HG02623 (cell line): ENCODE measurements at regions not wholly inside any gene's neighbourhood (a gene's known extent, or its start where the extent isn't known, plus 50 kb on each side); places are given as distances from the start of the nearest gene placed in this dataset.

ENCODE experiments used
- ATAC-seq: cut with Tn5 transposase; IDR thresholded peaks from one replicate; pipeline ENCODE4 v1.9.1; 2021; ENCODE audit warnings: moderate library complexity; ENCODE audit not compliant: unreplicated experiment

DNA sequence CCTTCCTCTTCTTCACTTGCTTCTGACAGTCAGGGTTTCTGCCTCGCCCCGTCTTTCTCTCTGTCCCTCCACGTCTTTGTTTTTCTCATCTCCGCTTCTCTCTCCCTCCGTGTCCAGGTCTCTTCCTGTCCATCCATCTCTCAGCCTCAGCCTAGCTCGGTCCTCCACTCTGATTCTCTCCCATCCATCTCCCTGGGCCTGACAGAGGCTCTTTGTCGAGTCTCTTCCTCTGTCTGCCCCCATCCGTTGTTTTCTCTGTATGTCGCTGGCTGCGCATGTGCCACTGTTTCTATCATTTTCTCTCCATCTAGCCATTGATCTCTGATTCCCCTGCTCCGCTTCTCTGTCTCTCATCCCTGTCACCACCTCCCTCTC lies 328.9 kb upstream of the TBX3 start:
- no peak for ATAC-seq

DNA sequence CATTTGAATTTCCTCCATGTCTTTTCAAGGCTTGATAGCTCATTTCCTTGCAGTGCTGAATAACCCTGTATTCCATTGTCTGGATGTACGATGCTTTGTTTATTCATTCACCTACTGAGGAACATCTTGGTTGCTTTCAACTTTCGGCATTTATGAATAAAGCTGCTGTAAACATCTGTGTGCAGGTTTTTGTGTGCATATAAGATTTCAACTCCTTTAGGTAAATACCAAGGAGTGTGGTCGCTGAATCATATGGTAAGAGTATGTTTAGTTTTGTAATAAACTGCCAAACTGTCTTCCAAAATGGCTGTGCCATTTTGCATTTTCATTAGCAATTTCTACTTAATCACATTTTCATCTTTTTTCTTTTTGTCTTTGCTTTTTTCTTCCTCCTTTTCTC lies 327.7 kb upstream of the TBX3 start:
- ATAC-seq: no peak

DNA sequence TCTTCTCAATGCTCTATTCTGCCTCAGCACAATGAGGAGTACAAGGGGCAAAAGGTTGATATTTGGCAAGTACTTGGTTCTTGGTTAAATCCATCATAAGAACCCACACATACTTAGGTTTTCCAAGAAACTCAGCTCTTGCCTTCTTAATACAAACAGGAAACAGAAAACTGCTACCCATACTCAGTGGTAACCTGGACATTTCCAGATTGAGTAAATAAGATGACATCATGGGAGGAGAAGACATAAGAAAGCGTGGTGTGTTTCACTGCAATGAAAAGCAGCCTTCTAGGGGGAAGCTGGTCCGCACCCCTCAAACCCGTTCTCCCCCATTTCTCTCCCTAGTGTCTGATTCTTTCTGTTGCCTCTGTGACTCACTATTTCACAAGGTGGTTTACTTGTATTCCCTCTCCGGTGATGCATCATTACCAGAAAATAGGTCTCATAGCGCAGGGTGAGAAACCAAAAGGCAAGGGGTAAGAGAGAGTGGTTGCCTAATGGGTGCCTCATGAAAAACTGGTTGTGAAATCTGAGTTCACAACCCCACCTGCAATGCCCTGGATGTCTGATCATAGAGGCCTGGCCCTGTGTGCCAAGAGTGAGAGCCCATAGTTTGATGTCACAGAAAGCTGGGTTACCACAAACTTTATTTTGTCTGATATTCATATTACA lies 326.5 kb upstream of the TBX3 start:
- no peak for ATAC-seq

DNA sequence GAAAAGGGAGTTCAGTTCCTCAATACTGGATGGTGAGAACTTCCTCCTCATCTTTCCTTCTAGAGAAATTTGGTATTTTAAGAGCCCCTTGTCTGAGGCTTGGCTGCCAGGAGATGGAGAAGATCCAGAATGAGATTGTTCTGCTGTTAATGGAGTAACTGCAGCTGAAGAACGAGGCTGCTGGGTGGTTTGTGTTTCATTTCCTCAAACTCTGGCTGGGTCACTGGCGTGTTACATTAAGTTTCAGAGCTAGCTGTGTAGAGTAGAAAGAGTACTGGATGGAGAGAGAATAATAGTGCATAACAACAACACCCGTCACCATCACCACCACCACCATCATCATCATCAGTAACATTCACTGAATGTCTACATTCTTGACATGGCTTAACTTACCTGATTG lies 325.0 kb upstream of the TBX3 start:
- no peak for ATAC-seq

DNA sequence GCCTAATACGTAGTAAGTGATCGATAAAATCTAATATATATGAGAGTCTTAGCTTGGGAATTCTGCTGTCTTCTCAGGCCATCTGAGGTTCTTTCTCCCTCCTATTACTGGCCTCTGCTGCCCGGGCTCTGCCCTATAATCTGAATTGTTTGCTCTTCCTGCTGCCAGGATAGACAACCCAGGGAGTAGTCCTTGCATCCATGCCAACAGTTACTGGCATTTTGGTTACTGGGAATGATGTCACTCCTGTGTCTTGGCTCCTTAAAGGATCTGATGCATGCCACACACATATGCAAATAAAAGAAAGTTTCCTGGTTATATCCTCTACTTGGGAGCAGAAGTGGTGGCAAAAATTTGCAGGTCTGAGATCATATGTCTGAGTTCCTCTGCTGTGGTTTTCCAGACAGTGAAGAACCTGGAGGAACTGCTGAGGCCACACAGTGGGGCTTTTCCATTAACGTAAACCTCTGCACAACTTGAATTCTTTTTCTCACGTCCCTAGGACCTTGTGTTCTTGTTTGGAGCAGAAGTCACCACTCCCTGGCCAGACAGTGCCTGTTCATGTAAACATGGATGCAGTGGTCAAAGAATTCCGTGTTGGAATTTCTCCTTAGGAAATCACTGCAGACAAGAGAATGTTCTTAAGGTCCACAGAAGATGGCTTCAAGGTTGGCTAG lies 320.6 kb upstream of the TBX3 start:
- no peak for ATAC-seq

DNA sequence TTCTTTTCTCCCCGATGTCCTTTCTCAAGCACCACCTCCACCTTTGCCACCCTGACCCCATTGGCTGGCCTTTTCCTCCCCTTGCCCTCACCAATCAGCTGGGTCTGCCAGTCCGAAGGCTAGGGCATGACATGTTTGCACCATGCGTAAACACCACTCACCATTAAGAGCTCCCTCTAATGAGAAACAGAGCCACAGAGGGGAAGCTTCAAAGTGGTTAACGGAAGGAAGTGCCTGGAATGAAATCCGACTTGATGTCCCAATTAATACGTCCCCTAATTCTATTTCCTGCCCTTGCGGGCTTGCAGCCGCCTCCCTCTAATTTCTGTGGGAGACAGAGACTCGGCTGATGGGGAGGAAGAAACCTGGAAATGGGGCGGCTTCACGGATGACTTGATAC lies 318.5 kb upstream of the TBX3 start:
- no peak for ATAC-seq

DNA sequence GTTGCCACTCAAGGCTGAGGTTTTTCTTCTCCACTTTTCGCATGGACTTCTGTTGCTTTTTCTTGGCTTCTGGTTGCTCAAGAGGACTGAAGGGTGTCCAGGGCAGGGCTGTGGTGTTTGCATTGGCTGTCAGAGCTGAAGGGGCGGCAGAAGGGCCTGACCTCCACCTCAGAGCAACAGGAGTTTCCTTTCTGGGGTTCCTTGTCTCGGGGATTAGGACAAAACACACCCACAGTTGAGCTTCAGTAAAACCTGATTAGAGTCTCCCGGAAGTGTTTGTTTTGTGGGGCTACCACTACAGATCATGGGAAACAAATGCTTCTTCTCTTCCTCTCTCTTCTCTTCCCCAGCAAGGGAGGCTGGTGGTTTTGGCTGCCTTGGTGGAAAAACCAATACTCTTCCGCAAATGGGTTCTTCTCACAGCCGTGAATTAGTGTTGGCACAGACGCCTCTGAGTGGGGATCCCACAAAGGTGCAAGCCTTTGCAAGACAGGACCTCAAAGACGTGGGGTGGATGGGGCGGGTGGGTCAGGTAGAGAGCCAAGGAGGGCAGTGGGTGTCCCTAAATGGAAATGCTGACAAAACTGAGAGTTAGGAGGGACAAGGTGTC lies 317.7 kb upstream of the TBX3 start:
- no peak for ATAC-seq

DNA sequence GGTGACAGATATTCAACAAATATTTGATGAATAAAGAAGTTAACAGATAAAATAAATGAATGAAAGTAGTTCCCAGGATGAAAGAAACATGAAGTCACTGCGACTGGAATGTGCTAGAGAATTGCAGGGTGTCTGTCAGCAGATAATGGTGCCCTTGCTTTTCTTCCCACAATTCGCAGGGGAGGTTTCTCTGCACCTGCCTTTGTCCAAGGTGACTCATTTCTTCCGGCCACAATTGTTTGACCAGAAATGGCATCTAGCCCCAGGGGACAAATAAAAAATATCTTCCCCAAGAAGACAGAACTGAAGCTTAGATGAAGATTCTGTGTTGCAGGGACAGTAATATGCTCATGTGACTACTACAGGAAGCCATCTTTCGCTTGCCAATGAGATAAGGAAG lies 316.1 kb upstream of the TBX3 start:
- ATAC-seq: no peak

DNA sequence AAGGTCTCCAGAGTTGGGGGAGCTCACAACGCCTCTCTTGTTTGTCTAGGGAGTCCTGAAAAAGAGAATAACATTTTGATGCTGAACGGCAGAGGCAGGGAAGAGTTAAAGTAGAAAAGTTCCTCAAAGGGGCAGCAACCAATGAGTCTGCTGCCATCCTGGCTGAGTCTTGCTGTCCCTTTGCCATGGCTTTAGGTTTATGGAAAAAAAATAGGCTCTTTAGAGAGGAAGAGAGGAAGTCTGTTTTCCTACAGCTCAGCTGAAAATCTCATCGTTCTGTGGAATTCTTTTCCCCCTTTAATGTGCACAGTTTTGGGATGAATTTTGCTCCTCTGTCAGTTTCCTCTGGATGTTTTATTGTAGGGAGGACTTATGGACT lies 314.8 kb upstream of the TBX3 start:
- no peak for ATAC-seq

DNA sequence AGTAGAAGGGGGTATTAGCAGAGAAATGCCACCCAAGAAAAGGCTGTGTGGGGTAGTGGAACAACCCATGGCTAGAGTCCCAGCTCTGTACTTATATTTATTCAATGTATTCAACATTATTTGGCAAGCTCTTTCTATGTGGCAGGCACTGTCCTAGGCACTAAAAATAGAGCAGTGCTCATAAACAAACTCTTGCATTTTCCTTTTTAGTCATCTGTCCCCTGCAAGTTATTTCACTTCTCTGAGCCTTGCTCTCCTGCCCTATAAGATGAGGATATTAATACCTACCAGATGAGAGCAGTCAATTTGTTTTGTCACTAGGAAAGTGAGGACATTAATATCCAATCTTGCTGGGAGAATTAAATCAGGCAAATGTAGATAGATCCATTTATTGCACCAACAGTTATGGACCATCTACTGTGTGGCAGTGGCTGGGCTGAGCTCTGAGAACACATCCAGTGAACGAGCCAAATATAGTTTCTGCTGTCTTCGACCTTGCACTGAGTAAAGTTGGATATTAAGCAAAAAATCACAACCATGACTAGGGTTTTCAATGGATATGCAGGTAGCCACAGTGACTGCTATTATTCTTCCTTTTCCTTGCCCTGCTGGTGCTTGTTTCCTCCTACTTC lies 314.3 kb upstream of the TBX3 start:
- ATAC-seq: no peak

DNA sequence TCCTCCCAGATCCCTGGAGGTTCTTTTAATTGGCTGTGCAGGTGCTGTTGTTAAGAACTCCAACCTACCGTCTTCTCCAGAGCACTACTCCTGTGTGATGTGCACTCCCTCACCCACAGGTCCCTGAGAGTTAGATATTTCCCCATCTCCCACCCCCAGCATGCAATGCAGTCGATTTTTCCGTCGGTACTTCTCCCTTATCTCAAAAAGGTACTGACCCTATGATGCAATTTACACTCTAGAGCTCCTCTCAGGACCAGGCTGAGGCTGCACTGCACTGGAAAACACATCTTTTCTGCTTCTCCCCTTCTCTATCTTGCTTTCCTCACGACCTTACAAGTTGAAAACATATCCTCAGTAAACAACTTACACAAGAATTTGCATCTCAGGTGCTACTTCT lies 312.4 kb upstream of the TBX3 start:
- ATAC-seq: no peak

DNA sequence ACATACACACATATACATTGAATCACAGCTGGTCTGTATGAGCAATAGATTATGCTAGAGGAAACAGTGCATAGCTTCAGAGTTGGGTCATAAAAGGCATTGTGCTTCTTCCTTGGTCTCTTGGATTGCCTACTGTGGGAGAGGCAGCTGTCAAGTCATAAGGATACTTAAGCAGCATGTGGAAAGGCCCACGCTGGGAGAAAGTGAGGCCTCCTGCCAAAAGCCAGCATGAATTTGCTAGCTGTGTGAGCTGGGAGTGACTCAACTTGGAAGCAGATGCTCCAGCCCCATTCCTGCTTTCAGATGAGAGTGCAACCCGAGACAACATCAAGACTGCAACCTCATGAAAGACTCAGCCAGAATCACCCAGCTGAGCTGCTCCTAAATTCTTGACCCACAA lies 311.9 kb upstream of the TBX3 start:
- no peak for ATAC-seq

DNA sequence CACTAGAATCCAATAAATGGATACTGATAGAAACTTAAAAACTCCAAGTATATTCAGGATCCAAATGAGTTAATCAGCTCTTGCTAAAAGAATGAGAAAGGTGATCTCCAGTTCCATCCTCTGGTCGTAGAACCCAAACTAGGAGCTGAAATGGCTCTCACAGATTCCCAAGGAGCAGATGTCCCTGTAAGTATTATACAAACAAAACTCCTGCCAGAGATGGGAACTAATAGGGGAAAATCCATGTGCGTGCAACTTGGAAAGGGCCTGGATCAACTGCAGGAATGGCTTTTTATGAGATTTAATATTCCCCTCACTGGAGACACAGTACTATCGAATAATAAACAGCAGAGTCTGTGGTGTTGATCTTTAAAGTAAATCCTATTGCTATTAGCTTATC lies 309.2 kb upstream of the TBX3 start:
- no peak for ATAC-seq

DNA sequence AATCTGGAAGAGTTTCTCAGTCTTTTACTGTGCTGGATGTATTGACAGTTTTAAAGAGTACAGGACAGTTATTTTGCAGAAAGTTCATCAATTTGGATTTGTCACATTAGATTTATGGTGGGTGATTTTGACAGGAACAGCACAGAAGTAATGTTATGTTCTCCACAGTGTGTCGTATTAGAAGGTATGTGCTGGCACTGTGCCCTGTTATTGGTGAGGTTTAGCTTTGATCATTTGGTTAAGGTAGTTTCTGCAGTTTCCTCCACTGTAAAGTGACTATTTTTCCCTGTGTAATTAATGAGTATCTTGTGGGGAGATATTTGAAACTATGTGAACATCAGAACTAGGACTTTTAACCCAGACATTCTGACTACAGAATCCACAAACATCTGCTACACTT lies 308.5 kb upstream of the TBX3 start:
- no peak for ATAC-seq

DNA sequence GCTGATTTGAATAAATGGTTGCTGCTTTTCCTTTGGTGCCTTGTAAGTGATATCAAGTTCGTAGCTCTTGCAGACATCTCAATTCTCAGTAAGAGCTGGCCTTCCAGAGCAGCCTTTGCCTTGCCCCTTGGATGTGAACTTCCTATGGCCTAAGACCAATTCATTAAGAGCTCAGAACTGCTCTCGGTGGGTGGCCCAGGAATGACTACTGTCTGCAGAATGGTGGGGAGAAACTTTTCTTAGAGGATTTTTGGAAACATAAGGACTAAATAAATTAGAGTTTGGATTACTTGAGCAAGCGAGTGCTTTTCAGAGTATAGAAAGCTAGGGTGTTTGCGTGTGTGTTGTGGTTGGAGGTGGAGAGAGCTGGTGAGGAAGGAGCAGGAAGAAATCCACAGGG lies 306.4 kb upstream of the TBX3 start:
- ATAC-seq: no peak

DNA sequence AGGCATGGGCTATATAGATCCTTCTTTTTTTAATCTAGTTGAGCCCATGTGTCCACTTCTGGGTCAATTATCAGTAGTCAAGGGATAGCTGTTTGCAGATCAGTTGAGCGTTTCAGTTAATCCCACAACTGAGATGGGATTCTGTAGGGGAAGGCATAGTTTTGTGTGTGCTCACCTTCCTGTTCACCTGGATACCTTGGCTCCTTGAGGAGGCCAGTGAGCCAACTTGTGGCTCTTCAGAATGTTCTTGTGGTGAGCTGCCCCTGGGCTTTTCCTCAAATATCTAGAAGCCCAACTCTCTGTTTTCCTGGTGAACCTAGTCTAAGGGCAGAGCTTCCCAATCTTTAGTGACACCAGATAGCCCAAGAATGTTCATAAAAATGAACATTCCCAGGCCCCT lies 302.9 kb upstream of the TBX3 start:
- no peak for ATAC-seq

DNA sequence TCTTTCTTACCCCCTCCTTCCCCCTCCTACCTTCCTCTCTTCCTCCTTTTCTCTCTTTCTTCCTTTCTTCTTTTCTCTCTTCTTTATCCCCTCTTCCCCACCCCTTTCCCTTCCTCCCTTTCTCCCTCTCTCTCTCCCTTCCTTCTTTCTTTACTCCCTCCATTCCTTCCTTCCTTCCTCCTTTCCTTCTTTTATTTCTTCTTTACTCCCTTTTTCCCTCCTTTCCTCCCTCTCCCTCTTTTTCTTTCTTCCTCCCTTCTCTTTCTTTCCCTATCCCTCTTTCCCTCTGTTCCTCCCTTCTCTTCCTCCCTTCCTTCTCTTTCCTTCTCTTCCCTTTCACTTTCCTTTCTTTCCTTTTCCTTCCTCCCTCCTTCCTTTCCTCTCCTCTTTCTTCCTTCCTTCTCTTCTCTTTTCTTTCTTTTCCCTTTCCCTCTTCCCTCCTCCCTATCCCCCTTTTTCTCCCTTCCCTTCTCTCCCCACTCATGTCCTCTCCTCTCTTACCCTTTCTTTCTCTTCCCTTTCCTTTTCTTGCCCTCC lies 302.3 kb upstream of the TBX3 start:
- no peak for ATAC-seq

DNA sequence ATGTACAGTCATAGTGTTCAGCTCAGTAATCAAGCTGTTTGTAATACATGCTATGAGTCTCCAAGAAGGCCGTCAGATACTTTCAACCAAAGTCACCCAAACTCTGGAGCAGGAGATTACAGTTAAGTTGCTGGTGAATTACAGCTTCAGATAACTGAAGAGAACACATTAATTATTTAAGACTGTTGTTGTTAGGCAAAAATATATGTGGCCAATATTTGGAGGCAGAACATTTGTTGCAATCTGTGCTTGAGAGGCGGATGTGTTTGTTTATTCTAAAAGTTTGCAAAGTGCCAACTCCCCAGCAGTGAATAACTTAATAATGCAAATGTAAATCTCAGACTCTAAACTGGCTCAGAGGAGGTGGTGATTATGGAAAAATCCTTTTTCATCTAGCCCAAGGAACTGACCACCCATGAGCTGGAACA lies 300.7 kb upstream of the TBX3 start:
- no peak for ATAC-seq

DNA sequence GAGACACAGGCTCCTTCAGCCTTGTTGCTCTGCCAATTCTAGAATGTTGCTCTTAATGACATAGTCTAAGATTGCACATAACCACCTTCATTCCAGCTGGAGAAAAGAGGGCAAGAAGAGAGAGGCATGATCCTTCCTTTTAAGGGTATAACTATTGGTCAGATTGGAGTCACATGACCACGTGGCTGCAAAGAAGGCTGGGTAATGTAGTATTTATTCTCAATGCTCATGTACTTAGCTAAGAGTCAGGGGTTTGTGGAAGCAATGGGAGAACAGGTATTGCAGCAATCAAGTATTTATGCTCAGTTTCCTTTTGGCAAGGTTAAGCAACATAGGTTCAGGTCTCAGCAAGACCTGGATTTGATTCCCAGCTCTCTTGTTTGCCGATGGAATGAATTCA lies 298.8 kb upstream of the TBX3 start:
- no peak for ATAC-seq

DNA sequence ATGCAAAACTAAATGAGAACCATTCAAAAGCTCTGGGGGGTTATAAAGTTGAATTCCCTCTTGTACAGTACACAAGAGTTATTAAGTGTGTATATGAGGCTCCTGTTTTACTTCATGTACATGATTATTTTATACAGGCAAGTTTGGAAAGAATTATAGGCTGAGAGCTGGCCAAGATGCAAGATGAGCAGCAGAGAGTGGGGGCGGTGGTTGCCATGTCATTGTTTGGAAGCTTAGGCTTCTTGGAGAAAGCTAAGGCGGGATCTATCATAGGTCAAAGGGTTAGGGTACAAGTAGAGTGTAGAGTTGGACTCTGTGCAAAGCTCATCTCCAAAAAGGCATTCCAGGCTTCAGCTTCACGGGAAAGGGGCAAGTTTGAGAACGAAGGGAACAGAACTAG lies 297.1 kb upstream of the TBX3 start:
- no peak for ATAC-seq

DNA sequence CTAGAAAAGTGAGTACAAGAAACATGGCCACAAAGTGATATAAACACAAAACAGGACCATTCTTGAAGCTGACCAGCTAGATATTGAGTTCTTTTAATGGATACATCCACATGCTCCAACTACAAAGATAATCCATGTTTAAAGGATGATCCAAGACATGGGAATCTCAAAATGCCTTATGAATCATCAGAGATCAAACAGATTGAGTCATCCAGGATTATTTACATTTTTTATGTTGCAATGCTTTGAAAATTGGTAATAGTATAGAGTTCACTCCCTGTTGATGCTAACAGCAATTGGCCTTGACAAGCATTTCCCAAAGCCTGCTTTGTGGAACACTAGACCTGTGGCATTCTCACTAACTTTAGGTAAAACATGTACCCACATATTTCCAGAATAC lies 293.0 kb upstream of the TBX3 start:
- ATAC-seq: no peak

DNA sequence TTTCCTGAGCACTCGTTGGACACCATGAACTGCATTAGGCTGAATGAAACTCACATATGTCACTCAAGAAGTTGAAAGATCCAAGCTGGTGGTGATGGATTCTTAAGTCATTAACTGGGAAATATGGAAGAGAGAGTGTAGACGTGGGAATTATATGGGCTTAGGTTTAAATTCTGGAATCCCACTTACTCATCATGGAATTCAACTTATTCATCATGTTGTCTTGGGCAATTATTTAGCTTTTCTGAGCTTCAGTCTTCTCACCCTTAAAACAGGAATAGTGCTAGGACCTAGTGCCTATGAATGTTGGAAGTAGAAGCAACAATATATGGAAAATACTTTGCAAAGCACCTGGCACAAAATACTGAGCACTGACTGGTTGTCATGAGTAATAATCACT lies 292.4 kb upstream of the TBX3 start:
- ATAC-seq: no peak
